ENCODE measurements at regions not wholly inside any gene's neighbourhood (a gene's known extent, or its start where the extent isn't known, plus 50 kb on each side); places are given as distances from the start of the nearest gene placed in this dataset.
"Not testable (repeated sequence)": the region's sequence is repeated elsewhere in the genome, so short reads cannot be mapped to it uniquely, and the experiment has no call there.

DNA sequence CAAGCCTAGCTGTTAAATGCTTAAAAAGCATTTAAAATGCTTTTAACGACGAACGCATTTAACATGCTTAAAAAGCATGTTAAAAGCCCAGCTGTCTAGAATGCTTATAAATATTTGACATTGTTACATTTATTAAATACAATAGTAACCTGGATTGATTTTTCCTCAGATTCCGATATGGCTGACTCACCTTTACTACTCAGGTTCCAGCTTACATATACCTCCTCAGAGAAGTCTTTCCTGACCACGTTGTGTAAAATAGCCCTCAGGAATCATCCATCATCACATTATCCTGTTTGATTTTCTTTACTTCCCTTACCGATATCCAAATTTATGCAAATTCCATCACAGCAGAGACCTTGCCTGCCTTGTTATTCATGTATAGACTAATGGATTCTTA, 51.4 kb downstream of the SLC41A2 start:
- no peak for DNase-seq

DNA sequence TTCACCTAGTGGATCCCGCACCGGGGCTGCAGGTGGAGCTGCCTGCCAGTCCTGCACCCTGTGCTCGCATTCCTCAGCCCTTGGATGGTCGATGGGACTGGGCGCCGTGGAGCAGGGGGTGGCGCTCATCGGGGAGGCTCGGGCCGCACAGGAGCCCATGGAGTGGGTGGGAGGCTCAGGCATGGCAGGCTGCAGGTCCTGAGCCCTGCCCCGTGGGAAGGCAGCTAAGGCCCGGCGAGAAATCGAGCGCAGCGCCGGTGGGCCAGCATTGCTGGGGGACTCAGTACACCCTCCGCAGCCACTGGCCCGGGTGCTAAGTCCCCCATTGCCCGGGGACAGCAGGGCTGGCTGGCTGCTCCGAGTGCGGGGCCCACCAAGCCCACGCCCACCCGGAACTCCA, 52.6 kb downstream of the SLC41A2 start:
- DNase-seq, result not testable (repeated sequence)

DNA sequence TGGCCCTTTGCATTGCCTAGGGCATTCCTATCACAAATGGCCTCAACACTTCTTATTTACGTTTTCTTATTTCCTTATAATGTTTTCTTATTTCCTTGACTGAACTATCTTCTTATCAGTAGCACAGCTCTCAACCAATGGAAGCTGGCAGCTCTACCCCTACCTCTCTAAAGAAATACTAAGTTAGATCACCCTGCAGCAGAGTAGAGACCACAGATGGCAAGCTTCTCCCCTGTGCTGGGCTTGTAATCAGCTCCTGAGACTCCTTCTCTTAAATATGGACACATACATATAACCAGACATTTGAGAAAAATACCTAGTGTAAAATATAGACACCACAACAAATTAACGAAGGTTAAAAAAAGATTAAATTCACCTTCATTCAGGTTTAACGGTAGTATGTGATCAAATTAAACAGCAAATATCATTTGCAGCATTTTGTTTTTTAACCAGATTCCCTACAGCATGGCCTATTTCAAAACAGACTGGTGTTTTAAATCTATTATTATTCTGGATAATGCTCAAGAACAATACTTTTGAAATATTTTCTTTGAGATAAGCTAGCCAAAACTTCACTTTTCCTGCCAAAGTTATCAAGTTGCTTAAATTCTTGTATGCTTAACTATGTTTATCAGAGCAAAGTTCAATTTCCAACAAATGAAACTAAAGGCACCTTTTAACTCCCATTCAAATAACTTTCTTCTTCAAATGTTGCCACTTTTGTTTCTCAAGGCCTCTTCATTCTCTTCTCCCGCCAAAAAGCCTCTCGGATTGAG, 54.3 kb downstream of the SLC41A2 start:
- no peak for DNase-seq

DNA sequence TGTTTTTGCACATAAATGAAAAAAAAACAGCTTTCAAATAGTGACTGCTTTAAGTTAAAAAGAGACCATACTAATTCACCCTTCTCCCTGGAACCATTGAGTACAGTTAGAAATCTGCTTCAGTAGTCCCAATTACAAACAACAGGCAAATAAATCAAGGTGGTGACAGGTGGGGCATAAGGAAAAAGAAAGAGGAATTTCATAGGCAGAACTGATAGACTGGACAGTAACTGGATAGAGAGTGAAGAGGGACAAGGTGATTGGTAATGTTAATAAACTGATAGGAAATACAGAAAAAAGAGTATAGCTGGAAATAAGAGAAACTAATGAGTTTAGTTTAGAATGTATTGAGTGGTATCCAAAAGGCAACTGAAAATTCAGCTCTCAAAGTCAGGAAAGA, 56.0 kb downstream of the SLC41A2 start:
- no peak for DNase-seq

DNA sequence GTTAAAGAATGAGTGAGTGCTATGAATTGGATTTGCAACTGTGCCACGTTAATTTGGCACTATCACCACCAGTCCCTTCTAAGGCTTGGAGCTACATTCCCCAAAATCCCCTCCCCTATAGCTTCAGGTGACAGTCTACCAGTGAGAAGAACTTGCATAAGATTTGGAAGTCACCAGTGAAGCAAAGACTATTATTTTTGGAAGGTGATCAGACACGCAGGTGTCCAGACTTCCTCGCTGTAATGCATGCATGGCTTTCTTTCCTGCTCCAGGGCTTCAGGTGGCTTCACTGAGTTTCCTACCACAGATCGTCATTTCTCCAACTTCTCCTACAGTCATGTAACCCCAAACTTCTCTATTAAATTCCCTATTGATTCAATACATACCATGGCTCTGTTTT, 61.4 kb downstream of the SLC41A2 start:
- no peak for DNase-seq

DNA sequence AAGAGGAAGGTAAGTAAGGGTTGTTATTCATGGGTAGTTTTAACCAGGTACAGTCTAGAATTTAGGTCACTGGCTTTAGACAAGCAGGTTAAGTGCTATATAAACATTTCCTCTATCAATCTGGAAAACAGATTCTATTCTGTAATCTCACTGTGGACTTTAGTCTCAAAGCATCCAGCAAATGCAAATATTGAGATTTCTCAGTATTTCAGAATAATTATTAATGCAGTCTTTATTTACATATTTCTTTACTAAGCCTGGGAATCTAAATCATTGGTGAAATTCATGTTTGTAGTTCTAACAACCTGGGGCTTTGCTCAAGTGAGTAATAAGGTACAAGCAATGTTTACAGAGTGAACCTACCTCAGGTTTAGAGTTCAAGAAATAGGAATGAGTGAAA, 61.9 kb downstream of the SLC41A2 start:
- DNase-seq, result no peak

DNA sequence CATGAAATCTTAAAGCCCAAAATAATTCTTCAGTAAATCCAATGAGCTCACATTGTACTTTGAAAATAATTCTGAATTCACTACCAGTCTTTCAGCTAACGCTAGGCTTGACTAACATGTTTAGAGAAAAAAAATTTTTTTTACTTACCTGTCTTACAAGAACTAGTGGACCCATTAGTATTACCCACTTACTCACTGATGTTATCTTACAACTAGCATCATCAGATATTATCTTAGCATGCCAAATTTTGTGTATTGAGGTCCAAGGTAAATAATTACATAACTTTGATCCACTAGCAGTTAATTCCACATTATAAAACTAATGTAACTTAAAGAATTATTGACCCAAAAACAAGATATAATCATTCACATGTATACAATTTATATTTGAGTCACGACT, 62.7 kb downstream of the SLC41A2 start:
- DNase-seq, result no peak

DNA sequence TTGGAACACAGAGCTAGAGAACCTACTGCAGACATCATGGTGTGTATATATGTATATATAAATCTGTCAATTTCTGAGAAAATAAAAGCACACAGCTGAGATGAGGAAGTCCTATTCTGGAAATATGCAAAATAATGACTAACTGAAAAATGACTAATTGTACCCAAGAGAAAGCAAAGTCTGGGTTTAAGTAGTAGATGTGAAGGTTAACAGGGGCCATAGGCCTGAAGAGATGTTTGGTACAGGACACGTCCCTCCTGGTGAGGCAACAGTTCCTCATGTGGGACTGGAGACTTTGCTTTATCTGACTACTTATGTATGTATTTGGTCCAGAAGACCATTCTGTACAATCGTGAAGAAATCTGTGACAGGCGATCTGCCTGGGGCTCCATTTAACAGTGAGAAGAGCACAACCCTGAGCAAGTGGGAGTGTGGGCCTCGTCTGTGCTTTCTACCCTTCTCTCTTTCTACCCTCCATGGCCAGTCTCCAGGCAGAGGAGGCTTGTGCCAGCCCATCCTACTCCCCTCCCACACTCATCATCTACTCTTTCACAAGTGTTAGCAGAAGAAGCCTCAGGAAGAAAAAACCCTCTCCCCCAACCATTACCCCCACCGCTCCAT, 67.5 kb downstream of the SLC41A2 start:
- DNase-seq, result no peak

DNA sequence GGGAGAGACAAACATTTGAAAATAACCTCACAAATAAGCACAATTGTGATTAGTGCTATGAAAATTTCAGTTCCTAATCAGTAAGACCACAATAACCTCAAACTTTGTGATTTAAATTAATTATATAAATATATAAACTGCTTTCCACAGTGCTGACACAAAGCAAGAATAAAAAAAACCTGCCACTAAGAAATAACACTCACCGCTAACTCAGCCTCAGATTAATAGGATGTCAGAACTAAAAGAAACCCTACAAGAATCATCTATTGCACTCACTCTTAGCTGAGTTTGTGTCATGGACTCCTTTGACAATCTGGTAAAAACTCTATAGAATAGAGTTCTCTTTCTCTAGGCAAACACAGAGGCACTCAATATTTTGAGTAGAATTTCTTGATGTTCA, 68.4 kb downstream of the SLC41A2 start:
- no peak for DNase-seq

DNA sequence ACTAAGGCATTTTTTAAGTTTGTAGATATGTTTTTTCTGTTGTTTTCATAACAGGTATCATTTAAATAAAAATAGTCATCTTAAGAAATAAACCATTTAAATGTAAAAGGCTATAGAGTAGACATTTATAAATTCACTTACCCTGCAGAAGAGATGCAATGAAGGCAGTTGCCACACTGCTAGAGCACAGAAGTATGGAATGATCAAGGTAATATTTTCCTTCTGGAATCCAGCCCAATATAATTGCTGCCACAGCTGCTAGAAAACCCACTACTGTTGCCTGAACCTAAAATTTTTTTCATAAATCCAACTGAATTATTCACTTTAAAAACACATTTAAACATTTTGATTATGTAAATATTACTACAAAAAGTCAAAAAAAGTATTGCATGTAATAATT, 69.2 kb downstream of the SLC41A2 start:
- no peak for DNase-seq

DNA sequence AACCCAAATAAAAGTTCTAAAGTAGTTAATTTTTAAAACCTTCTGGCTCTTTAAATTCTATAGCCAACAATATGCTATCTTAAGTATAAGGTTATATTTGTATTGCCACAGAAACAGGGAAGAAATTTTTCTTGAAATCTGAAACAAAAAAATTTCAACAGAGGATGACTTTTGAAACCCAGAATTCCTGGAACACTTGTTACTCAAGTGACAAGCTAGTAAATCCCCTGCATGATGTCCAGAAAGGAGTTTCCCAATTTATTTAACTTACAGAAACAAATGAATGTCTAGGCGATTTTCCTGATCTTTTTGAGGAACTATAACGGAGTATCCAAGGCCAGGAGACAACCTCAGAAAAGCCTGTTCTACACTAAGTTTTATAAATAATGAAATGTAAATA, 69.6 kb downstream of the SLC41A2 start:
- DNase-seq, result no peak

DNA sequence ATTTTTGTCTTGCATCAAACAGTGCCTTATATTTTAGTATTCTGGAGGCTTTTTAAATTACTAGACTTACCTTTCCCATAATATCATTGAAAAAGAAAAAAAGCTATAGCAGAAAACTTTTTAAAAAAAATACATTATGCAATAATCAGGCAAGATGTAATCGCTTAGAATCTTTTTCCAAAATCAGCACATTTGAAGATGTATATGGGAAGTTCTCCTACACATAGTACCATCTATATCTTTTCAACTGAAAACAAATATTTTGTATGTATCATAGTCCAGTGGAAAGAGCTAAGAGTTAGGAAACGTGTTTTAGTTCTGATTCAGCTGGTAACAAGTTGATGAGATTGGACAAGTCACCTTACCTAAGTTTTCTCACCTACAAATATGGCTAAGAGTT, 70.6 kb downstream of the SLC41A2 start:
- no peak for DNase-seq

DNA sequence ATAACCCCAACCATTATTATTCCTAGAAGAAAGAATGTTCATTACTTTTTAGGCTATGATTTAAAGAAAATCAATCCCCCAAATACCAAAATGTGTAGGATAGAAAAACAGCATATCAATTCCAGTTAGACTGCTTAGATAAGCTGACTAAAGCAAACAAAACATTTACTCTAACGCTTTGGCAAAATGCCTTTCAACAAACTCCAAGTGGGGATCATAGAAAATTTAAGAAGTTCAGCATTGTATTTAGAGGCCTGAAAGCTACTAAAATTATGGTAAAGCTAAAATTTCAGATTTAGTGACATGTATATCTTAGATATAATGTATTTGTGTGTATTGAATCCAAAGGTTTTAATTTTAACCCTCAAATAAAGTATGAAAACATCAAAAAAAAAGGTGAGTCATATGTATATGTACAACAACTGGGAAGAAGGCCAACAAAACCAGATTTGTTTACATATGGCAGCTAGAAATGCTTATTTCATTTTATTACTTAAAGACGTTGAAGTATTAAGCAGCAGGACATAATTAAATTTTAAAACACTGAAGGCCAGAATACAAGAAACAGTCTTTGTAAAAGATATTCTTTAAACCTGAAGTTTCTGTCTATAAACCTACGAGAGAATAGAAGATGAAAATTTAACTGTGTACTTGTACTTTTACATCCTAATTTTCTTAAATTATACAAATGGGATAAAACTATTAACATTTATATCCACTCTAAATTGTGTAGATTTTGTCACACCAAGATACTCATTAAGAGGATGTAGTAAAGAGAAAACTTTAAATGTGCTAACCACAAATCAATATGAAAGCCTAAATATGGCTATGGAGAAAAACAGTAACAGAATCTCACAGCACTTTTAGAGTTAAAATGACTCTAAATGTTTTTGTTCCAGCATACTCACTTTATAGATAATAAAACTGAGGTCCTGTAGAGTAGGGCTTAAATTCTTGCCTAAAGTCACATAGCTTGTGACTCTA, 71.4 kb downstream of the SLC41A2 start:
- DNase-seq, result no peak

DNA sequence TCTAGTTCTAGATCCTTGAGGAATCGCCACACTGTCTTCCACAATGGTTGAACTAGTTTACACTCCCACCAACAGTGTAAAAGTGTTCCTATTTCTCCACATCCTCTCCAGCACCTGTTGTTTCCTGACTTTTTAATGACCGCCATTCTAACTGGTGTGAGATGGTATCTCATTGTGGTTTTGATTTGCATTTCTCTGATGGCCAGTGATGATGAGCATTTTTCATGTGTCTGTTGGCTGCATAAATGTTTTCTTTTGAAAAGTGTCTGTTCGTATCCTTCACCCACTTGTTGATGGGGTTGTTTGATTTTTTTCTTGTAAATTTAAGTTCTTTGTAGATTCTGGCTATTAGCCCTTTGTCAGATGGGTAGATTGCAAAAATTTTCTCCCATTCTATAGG, 79.2 kb downstream of the SLC41A2 start:
- DNase-seq, result not testable (repeated sequence)

DNA sequence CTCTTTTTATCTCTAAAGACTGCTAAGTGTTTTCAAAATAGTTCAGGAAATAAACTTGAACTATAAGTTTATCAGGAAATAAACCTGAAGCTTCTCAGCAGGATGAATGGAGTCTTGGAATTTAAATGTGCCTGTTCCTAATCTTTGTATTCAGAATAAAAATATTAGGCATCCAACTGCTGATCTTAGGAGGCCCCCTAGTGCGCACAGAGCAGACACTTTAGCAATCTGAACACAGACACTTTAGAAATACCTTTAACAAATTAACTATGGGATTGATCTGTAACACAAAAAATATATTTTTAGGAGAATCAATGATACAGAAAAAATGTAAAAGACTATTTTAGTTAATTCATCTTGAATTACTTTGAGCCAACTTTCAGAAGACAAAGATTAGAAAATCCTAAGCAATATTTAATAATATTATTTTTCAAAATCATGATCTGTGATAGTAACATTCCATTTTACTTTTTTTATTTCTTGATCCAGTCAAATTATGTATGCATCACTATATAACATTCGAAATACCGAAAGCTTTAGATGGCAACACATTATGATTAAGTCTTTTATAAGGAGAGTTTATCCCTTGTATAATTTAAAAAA, 80.9 kb downstream of the SLC41A2 start:
- peak; percentile 34 for DNase-seq

DNA sequence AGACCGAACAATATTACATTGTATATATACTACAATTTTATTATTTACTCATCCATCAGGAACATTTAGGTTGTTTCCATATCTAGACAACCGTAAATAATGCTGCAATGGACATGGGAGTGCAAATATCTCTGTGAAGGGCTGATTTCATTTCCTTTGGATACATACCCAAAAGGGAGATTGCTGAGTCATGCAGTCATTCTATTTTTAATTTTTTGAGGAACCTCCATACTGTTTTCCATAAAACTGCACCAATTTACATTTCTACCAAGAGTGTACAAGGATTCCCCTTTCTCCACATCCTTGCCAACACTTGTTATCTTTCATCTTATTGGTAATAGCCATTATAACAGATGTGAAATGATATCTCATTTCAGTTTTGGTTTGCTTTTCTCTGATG, 84.7 kb downstream of the SLC41A2 start:
- no peak for DNase-seq

DNA sequence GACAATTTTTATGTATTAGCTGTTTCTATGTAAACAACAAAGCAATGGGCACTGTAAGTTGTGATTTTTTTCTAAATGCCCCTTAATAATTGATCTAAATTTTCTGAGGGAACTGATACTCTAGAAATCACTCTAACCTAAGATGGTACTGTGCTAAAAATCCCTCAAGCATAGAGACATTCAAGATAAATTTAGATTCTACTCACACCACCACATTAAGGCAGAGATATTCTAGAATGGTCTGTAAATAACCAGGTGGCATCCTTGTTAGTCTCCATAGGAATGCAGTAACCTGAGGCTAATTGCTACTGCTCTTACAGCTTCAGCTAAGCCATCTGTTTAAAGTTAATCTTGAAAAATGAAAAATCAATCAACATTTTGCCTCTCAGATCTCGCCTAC, 87.3 kb downstream of the SLC41A2 start:
- DNase-seq, result no peak

DNA sequence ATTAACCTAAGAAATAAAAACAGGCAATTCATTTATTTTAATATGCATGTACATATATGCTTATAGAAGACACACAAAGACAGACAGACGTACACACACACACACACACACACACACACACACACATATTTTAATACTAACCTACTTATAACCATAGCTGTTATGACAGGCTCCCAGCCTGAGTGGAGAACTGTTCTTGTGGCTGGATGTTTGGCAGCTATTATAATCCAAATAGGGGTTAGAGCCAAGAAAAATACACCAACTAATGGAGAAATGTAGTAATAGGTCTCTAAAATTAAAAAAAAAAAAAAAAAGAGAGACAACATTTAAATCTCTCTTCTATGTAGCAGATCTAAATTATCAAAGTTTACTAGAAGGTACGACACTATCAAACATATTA, 91.8 kb downstream of the SLC41A2 start:
- no peak for DNase-seq

DNA sequence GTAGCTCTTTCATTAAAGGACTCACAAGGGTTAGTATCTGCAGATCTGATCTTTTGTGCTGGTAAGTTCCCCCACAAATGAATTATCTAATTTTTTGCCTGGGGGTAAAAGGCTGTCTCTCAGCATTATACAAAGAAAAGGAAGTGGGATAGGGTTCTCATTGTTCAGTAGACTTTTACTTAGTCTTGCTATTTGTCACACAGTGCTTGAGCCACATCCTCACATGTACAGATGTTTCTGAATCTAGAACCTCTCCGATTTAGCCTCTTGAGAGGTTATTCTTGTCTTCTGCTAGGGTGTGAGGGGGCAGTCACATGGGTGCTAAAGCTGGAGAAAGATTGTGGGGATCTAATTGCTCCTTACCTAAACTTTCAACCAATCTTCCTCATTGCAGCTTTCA, 93.0 kb downstream of the SLC41A2 start:
- no peak for DNase-seq

DNA sequence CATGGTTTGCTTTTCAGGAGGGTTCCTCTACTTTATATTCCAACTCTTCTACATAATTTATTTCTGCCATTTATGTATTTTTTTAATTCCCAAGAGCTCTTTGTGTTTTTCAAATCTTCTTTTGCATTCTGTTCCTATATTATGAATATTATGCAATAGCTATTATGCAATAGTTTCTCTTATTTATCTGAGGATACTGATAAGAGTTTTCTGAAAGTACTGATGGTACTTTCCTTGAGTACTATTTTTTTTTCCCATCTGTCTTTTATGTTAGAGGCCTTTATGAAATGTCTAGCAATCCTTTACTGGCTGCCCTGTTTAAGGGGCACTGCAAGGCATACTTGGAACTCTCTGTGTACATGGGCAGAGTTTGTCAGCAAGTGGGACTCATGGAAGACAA, 93.4 kb downstream of the SLC41A2 start:
- DNase-seq, result no peak

DNA sequence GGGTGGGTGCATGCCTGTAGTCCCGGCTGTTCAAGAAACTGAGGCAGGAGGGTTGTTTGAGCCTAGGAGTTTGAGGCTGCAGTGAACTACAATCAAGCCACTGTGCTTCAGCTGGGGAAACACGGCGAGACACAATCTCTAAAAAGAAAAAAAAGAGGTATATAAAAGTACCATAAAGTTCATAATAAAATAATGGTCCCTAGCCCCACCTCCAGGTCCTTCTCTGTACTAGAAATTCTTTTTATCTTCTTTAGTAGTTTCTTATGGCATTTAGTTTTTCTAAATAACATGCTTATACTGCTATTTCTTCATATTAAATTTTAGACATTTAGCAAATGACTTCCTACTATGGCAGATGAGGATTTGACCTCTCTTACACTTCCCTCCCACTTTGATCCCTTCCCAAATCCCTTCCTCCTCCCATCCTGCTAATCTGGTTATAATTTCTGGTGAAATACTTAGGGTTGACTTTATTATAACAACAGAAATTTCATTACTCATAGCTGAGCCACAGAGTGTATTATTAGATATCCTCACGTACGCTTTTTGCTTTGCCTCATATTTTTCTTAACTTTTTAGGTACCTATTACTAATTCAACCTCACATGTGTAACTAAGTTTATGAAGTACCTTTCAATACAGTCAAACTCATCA, 94.7 kb downstream of the SLC41A2 start:
- no peak for DNase-seq

All from activated gamma-delta T cell treated with Interleukin-2 at 50 U/mL for 16 hours (primary cell).